HG03520 (cell line): ENCODE measurements at regions not wholly inside any gene's neighbourhood (a gene's known extent, or its start where the extent isn't known, plus 50 kb on each side); places are given as distances from the start of the nearest gene placed in this dataset.

ENCODE experiments used
- ATAC-seq: cut with Tn5 transposase; IDR thresholded peaks from one replicate; pipeline ENCODE4 v1.9.1; 2021; ENCODE audit warnings: mild to moderate bottlenecking, moderate library complexity; ENCODE audit not compliant: unreplicated experiment

DNA sequence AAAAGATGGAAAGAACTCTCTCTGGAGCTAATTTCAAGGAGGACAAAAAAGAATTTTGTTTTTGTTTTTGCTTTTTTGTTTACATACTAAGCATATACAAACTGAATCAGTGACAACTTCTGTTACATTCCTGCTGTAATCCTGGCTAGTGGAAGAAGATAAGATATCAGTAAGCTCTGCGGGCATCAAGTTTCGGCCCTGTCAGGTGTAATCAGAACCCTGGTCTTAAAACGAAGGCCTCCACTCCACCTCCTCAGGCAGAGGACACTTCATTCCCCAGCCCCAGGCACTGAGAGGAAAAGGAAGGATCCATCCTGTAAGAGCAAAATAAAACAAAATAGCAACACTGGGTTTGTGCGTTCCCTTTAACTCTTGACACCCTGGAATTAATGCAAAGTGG lies 88.9 kb upstream of the ARHGAP29 start:
- ATAC-seq: no peak

GRCh38 chr1:94325377-94326302 lies 88.3 kb upstream of the ARHGAP29 start:
- ATAC-seq: no peak

DNA sequence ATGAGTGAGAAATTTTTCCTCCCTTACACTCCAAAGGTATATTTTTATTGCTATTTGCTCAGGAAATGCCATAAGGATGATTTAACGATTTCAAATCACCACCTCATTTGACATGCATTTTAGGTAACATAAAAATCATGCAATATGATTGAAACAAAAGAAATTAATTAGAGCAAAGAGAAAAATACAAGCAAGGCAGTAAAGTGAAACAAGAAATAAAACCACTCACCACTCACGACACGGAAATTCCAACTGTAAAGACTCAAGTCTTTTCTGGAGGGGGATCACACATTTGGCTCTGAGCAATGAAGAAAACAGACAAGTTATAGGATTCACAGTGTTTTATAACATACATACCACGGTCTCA lies 86.8 kb upstream of the ARHGAP29 start:
- no peak for ATAC-seq

GRCh38 chr1:94323311-94324177 lies 86.2 kb upstream of the ARHGAP29 start:
- no peak for ATAC-seq

DNA sequence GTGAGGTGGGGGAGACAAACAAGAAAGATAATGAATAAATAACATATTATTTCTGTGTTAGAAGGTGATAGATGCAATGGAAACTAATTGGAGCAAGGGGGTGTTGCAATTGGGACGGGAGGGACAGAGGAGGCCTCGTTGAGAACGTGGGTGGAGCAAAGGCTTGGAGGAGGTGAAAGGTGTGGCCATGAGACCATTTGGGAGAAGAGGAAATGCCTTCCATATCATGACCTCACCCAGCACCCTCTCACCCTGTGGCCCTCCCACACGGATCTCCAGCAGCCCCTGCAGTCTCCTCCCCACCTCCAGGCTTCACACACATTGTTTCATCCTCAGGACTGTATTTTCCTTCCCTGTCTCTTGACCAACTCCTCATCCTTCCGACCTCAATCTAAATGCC lies 85.3 kb upstream of the ARHGAP29 start:
- ATAC-seq: no peak

DNA sequence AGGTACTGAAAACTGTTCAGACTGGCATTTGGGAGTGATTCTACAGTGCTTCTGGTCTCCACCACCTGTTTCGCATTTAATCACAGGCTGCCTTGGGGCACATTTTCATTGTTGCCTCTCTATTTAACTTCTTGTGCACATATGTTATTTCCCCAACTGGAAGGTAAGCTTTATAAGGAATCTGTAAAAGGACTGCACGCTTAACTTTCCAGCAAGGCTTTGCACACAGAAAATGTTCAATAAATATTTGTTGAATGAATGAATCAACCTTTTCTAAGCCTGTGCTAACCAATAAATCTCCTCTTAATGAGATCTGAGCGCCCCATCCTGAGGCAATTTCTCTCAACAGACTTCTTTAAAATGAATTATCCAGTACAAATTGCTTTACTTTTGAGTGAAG lies 84.3 kb upstream of the ARHGAP29 start:
- ATAC-seq: no peak

DNA sequence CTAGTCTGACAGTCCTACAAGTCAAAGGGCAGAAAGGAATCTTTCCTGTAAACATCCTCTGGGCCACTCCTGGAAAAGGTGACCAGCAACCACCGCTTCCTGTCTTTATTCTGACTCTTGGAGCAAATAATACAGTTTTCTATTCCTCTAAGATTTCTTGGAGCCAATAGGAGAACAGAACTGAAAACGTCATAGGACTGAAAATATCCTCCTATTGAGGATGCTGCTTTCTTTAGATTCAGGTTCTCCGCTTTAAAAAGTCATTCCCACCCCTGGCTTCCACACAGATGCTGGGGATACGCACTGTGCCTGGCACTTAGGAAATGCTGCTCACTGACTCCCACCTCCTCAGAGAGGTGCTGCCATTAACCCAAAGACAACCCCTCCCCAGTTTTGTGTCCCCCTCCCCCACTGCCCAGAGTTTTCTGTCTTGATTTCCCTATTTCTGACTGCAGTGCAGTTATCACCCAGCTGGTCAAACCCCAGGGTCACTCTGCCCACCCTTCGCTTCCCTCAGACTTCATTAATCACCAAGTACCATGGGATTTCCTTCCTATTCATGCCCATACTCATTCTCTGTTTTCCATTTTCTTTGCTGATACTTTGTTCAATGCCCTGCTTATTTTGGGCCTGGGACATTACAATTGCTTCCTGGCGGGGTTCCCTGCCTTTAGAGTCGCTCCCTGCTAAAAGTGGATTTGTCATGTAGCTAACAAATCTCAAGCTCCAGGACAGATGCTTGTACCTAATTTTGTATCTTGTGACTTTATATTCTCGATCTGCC lies 82.1 kb upstream of the ARHGAP29 start:
- ATAC-seq: no peak

DNA sequence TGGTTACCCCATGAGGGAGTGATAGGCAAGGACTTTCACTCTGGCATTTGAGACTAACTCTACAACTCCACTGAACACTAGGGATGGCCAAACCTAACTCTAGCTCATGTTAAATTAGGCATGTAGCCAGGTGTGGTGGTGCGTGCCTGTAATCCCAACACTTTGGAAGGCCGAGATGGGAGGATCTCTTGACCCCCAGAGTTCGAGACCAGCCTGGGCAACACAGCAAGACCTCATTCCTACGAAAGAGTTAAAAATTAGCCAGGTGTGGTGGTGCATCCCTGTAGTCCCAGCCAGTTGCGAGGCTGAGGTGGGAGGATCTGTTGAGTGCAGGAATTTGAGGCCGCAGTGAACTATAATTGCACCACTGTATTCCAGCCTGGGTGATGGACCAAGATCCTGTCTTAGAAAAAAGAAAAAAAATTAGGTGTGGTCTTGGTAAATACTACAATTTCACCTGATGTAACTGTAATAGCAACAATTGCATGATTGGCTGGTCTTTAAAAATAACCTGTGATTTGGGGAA lies 81.2 kb upstream of the ARHGAP29 start:
- ATAC-seq: no peak

- ATAC-seq: no peak
Measured at GRCh38 chr1:94317790-94318188, 80.4 kb upstream of the ARHGAP29 start.

GRCh38 chr1:94316836-94317789 lies 79.7 kb upstream of the ARHGAP29 start:
- ATAC-seq: no peak

- ATAC-seq: no peak
Measured at GRCh38 chr1:94316183-94316582, 78.8 kb upstream of the ARHGAP29 start.

- ATAC-seq: no peak
Measured at GRCh38 chr1:94315552-94316116, 78.2 kb upstream of the ARHGAP29 start.

GRCh38 chr1:94314222-94314858 lies 77.0 kb upstream of the ARHGAP29 start:
- ATAC-seq: no peak

DNA sequence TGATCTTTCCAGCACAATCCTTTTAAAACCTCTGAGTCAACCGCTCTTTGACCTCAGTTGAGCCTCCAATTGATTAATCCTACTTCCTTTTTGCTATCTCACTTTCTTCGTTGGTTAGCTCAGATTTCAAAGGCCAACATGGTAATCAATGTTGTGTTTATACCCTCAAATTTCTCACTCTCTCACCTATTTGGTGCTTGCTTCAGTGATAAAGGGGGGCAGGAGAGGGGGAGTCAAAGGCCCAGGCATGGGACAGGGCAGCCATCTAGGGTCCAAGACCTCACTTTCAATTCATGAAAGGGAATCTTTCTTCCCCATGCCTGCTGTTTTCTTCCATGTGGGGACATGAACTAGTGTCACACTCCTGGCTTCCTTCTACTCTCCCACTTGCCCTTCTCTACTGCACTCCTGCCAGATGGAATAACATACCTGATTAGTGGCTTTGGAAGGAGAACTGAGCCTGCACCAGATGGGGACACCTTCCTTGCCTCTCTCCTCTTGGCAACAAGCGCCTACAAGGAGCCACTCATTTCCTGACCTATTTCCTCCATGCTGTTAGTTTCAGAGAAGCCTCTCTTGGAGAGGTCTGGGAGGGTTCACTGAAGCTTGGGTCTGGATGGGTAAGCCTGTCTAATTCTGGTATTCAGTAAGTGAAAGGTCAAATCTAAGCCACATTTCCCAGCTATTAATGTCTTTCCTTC lies 73.3 kb upstream of the ARHGAP29 start:
- ATAC-seq: no peak

DNA sequence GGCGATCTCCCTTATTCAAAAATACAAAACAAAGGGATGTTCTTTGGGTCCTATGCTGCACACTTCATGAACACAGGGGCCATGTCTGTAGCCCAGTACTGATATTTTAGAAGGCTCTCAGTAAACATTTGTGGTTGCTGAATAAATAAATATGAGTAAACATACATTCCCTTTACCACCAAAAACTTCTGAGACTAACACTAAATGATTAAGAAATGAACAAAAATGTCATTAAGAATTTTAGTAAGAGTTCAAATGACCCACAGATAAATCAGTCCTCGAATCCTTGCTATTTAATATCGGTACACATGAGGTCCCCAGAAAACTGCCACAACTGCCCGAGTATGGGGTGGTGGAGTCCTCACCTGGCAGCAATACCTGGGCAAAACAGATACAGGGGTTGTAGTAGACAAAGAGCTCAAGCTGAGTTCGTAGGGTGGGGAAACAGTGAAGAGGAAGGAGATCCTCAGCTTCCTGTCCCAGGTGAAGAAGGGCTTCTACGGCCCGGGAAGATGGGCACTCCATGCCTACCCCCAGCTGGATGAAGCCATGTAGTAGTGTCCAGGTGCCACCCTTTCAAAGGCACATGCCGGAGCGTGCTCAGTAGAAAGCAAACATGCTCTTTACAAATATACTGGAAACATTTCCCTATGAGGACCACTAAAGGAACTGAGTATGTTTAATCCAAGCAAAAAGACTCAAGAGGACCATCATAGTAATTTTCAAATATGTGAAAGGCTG lies 72.6 kb upstream of the ARHGAP29 start:
- ATAC-seq: no peak

GRCh38 chr1:94309216-94309615 lies 71.8 kb upstream of the ARHGAP29 start:
- ATAC-seq: no peak

- ATAC-seq: no peak
Measured at GRCh38 chr1:94306521-94306920, 69.1 kb upstream of the ARHGAP29 start.

DNA sequence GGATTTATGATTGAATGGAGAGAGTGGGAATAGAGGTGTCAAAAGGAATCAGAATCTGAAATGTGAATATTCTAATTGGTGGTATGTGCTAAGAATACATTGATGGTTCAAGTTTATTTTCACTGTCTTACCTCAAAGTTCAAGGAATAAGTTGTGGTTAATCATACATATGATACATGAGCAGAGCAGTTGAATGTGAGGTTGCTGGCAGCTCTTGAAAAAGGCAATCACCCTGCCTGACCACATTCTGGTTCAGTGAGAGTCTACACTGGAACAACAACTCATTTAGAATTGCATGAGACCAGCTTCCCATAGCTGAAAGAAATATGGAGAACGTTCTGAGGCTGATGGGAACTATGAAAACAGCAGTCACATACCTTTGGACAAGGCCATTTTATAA lies 68.3 kb upstream of the ARHGAP29 start:
- no peak for ATAC-seq
